T-helper 2 cell (primary cell): ENCODE measurements at regions not wholly inside any gene's neighbourhood (a gene's known extent, or its start where the extent isn't known, plus 50 kb on each side); places are given as distances from the start of the nearest gene placed in this dataset.
A peak's percentile ranks its signal among the peaks of the same experiment; 100 is the strongest.

Source experiments
- DNase-seq, 5 experiments: peaks; one replicate each; pipeline versions ENCODE4 v3.0.0 to v3.0.0-alpha.2; 2012 to 2022

DNA sequence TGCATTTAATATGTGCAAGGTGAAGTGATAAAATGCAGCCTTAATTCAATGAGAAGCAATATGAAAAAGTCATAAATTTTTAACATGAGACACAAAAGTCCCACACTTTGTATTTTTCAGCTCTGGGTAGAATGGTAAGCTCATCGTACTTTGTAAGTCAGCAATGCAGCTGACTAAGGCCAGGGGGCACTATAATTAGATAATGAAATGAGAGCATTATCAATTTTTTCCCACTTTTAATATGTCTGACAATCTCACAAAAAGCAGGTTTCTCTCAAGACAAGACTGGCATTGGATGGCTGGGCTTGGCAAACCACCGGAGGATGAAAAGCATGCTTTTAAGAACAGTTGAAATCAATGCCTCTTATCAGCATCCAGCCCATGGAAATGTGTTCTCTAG, 162.8 kb downstream of the FAM174A start:
- no peak for DNase-seq

GRCh38 chr5:100706776-100707175, 171.6 kb downstream of the FAM174A start:
- DNase-seq = peak in 1 of 5 experiments; percentile 61

DNA sequence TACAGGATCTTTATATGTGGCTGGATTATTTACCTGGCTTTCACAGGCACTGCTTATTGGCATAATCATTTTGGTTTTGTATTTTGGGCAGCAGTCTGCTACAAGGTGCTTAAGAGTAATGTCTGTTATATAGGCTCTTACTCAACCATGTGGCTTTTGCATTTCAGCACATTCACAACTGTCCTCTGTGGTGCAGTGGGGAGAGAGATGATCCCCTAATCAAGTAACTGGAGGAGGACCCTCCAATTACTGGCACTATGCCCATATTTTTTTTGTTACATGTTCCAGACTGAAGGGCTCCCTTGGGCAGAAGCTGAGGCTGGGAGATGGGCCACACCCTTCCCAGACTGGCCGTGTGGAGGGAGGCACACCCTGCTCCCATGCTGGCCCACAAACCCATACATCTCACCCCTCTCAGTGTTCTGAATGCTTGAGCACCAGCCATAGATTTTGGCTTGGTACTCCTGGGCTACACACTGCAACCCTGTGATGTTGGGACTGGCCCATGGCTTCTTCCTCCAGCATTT, 173.5 kb downstream of the FAM174A start:
- DNase-seq = no peak

- DNase-seq = no peak
Observed at GRCh38 chr5:100709771-100710170, 174.6 kb downstream of the FAM174A start.

DNA sequence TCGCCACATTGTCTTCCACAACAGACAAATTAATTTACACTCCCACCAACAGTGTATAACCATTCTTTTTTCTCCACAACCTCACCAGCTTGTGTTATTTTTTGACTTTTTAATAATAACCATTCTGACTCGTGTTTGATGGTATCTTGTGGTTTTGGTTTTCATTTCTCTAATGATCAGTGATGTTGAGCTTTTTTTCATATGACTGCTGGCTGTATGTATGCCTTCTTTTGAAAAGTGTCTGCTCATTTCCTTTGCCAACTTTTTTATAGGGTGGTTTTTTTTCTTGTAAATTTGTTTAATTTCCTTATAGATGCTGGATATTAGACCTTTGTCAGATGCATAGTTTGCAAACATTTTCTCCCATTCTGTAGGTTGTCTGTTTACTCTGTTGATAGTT, 179.6 kb downstream of the FAM174A start:
- peak in 1 of 5 experiments; percentile 64 for DNase-seq

- DNase-seq = no peak
Observed at GRCh38 chr5:100722657-100723056, 180.4 kb downstream of the ST8SIA4 start.

DNA sequence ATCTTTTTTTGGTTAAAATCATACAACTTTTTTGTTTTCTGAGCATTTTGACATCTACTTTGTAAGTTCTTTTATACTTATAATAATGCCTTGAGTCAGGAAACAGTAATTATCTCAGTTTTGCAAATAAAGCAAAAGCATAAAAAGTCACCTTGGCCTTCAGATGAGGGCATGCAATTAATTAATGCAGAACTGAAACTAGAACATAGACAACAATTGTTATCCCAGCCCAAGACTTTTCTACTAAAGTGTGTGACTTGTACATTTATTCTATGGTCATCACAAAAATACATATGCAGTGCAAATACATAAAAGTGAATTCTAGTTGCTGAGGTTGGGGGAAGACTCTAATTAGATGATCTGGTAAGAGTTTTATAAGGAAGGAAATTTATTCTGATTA, 179.9 kb downstream of the ST8SIA4 start:
- no peak for DNase-seq

GRCh38 chr5:100726116-100726515, 177.0 kb downstream of the ST8SIA4 start:
- DNase-seq = no peak

GRCh38 chr5:100731768-100732167, 171.3 kb downstream of the ST8SIA4 start:
- peak in 2 of 5 experiments; percentile 30 to 90 for DNase-seq

- DNase-seq = peak in 1 of 5 experiments; percentile 54
Observed at GRCh38 chr5:100746730-100747129, 156.4 kb downstream of the ST8SIA4 start.

- no peak for DNase-seq
Observed at GRCh38 chr5:100749771-100750284, 153.3 kb downstream of the ST8SIA4 start.

GRCh38 chr5:100755435-100755834, 147.6 kb downstream of the ST8SIA4 start:
- DNase-seq = no peak
